NCI-H2196 (cell line): ENCODE measurements at regions not wholly inside any gene's neighbourhood (a gene's known extent, or its start where the extent isn't known, plus 50 kb on each side); places are given as distances from the start of the nearest gene placed in this dataset.
A peak's percentile ranks its signal among the peaks of the same experiment; 100 is the strongest.

Source experiments
- DNase-seq: peaks from one replicate; lab custom pipeline; 2025; ENCODE audit not compliant: unreplicated experiment; lab: John Stamatoyannopoulos, UW

- no peak for DNase-seq
These were observed 393.8 kb downstream of the SLITRK6 start for GRCh38 chr13:85405316-85405897.

- DNase-seq, result no peak
These were observed 412.8 kb downstream of the SLITRK6 start for GRCh38 chr13:85386424-85386823.

- DNase-seq, result no peak
These were observed 415.9 kb downstream of the SLITRK6 start for GRCh38 chr13:85383291-85383690.

- DNase-seq, result no peak
These were observed 418.1 kb downstream of the SLITRK6 start for GRCh38 chr13:85381082-85381481.

GRCh38 chr13:85379991-85380390 lies 419.2 kb downstream of the SLITRK6 start:
- DNase-seq, result no peak

- no peak for DNase-seq
These were observed 419.8 kb downstream of the SLITRK6 start for GRCh38 chr13:85379433-85379832.

GRCh38 chr13:85377783-85378182 lies 421.4 kb downstream of the SLITRK6 start:
- no peak for DNase-seq

GRCh38 chr13:85373322-85373721 lies 425.9 kb downstream of the SLITRK6 start:
- no peak for DNase-seq

- no peak for DNase-seq
These were observed 428.0 kb downstream of the SLITRK6 start for GRCh38 chr13:85371254-85371653.

GRCh38 chr13:85368686-85369085 lies 430.5 kb downstream of the SLITRK6 start:
- no peak for DNase-seq

- DNase-seq, result peak; percentile 3
These were observed 431.3 kb downstream of the SLITRK6 start for GRCh38 chr13:85367887-85368286.

GRCh38 chr13:85366759-85367417 lies 432.3 kb downstream of the SLITRK6 start:
- DNase-seq, result no peak

GRCh38 chr13:85363504-85363903 lies 435.7 kb downstream of the SLITRK6 start:
- no peak for DNase-seq

GRCh38 chr13:85362980-85363379 lies 436.2 kb downstream of the SLITRK6 start:
- DNase-seq, result no peak

GRCh38 chr13:85347251-85347650 lies 452.0 kb downstream of the SLITRK6 start:
- DNase-seq, result no peak

- DNase-seq, result no peak
These were observed 465.0 kb downstream of the SLITRK6 start for GRCh38 chr13:85334187-85334586.

- no peak for DNase-seq
These were observed 465.7 kb downstream of the SLITRK6 start for GRCh38 chr13:85333506-85334020.

GRCh38 chr13:85332615-85333014 lies 466.6 kb downstream of the SLITRK6 start:
- DNase-seq, result no peak

- DNase-seq, result no peak
These were observed 477.5 kb downstream of the SLITRK6 start for GRCh38 chr13:85321734-85322133.

GRCh38 chr13:85317781-85318180 lies 481.4 kb downstream of the SLITRK6 start:
- DNase-seq, result no peak

- DNase-seq, result no peak
These were observed 482.7 kb downstream of the SLITRK6 start for GRCh38 chr13:85316506-85317025.

GRCh38 chr13:85314686-85315085 lies 484.5 kb downstream of the SLITRK6 start:
- peak; percentile 7 for DNase-seq
